Neural cell (in vitro differentiated cells): ENCODE measurements at regions not wholly inside any gene's neighbourhood (a gene's known extent, or its start where the extent isn't known, plus 50 kb on each side); places are given as distances from the start of the nearest gene placed in this dataset.

Experiments used
- POLR2AphosphoS5 ChIP-seq: IDR thresholded peaks from 2 replicates; pipeline ENCODE4 v1.6.1; 2012
- RAD21 ChIP-seq: fragments of 450-650 bp; conservative IDR thresholded peaks from 2 replicates; pipeline ENCODE4 v1.6.1; 2014; ENCODE audit warnings: antibody characterized with exemption, mild to moderate bottlenecking, moderate library complexity
- TAF1 ChIP-seq: IDR thresholded peaks from 2 replicates; pipeline ENCODE4 v1.6.1; 2012; ENCODE audit warnings: low read depth
- TF ChIP-seq, protein P1 (sequence below): fragments of 450-650 bp; IDR thresholded peaks from 2 replicates; pipeline ENCODE4 v1.5.1; 2014; ENCODE audit warnings: antibody characterized with exemption, mild to moderate bottlenecking, moderate library complexity; ENCODE audit not compliant: poor library complexity, severe bottlenecking

DNA sequence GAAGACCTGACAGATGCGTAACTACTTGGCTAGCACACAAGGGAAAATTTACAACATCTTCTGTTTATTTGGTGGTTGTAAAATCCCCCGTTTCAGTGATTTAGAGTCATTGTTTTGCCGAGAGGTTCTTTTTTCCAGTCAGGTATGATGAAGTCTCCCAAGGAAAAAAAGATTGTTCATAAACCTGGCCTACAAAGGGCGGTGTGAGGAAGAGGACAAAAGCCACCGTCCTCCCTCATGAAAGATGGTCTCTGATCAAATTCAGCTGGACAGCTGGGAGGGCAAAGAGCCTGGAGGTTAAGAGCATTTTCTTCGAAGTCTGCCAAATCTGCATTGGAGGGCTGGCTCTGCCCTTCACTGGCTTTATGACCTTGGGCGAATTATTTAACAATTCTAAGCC is 419.9 kb downstream of the HAPSTR1 start:
- TF ChIP-seq POLR2AphosphoS5 (no peak), RAD21 (no peak), TAF1 (no peak)
- TF ChIP-seq, protein P1, sequence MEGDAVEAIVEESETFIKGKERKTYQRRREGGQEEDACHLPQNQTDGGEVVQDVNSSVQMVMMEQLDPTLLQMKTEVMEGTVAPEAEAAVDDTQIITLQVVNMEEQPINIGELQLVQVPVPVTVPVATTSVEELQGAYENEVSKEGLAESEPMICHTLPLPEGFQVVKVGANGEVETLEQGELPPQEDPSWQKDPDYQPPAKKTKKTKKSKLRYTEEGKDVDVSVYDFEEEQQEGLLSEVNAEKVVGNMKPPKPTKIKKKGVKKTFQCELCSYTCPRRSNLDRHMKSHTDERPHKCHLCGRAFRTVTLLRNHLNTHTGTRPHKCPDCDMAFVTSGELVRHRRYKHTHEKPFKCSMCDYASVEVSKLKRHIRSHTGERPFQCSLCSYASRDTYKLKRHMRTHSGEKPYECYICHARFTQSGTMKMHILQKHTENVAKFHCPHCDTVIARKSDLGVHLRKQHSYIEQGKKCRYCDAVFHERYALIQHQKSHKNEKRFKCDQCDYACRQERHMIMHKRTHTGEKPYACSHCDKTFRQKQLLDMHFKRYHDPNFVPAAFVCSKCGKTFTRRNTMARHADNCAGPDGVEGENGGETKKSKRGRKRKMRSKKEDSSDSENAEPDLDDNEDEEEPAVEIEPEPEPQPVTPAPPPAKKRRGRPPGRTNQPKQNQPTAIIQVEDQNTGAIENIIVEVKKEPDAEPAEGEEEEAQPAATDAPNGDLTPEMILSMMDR = no peak
